NOMO-1 (cell line): ENCODE measurements at regions not wholly inside any gene's neighbourhood (a gene's known extent, or its start where the extent isn't known, plus 50 kb on each side); places are given as distances from the start of the nearest gene placed in this dataset.
"Not testable (repeated sequence)": the region's sequence is repeated elsewhere in the genome, so short reads cannot be mapped to it uniquely, and the experiment has no call there.

ENCODE experiments used
- DNase-seq, 2 experiments: peaks; one replicate each; lab custom pipeline; 2025; ENCODE audit not compliant: unreplicated experiment in 2 of 2; lab: John Stamatoyannopoulos, UW

- not testable (repeated sequence) for DNase-seq
Measured at GRCh38 chr7:67358738-67359137, 362.1 kb downstream of the TYW1 start.

GRCh38 chr7:67359900-67360299 lies 363.3 kb downstream of the TYW1 start:
- no peak for DNase-seq

GRCh38 chr7:67361150-67361549 lies 364.5 kb downstream of the TYW1 start:
- no peak for DNase-seq

GRCh38 chr7:67364441-67365017 lies 367.9 kb downstream of the TYW1 start:
- DNase-seq = no peak

GRCh38 chr7:67371429-67372305 lies 375.0 kb downstream of the TYW1 start:
- peak; percentile 3 to 62 for DNase-seq

GRCh38 chr7:67373389-67373788 lies 376.8 kb downstream of the TYW1 start:
- not testable (repeated sequence) for DNase-seq

GRCh38 chr7:67375427-67375826 lies 378.8 kb downstream of the TYW1 start:
- DNase-seq = no peak

GRCh38 chr7:67377939-67378862 lies 381.6 kb downstream of the TYW1 start:
- DNase-seq = peak; percentile 28 to 52

- DNase-seq = no peak
Measured at GRCh38 chr7:67380326-67380725, 383.7 kb downstream of the TYW1 start.

- no peak for DNase-seq
Measured at GRCh38 chr7:67380858-67381257, 384.2 kb downstream of the TYW1 start.

- no peak for DNase-seq
Measured at GRCh38 chr7:67387851-67388250, 391.2 kb downstream of the TYW1 start.

GRCh38 chr7:67391168-67391567 lies 394.5 kb downstream of the TYW1 start:
- no peak for DNase-seq

- DNase-seq = no peak
Measured at GRCh38 chr7:67392596-67393438, 396.2 kb downstream of the TYW1 start.

GRCh38 chr7:67393903-67394302 lies 397.3 kb downstream of the TYW1 start:
- no peak for DNase-seq

- no peak for DNase-seq
Measured at GRCh38 chr7:67398916-67399315, 402.3 kb downstream of the TYW1 start.

GRCh38 chr7:67401492-67401891 lies 404.9 kb downstream of the TYW1 start:
- DNase-seq = no peak

GRCh38 chr7:67402280-67402679 lies 405.6 kb downstream of the TYW1 start:
- DNase-seq = no peak

GRCh38 chr7:67406976-67407375 lies 410.3 kb downstream of the TYW1 start:
- DNase-seq = no peak

- DNase-seq = no peak
Measured at GRCh38 chr7:67407392-67408071, 410.9 kb downstream of the TYW1 start.

- no peak for DNase-seq
Measured at GRCh38 chr7:67408109-67408508, 411.5 kb downstream of the TYW1 start.
